ENCODE measurements at regions not wholly inside any gene's neighbourhood (a gene's known extent, or its start where the extent isn't known, plus 50 kb on each side); places are given as distances from the start of the nearest gene placed in this dataset.

- TF ChIP-seq EZH2phosphoT487 (IDR thresholded peaks at IDR 0.05; ENCODE audit: insufficient read depth, low read depth) = no peak
- TF ChIP-seq EZH2 (IDR thresholded peaks at IDR 0.05; ENCODE audit: insufficient read depth, poor library complexity, severe bottlenecking) = no peak
Measured at GRCh38 chr18:2027756-2028155, 543.5 kb downstream of the METTL4 start.
